Natural killer cell (primary cell): ENCODE measurements at regions not wholly inside any gene's neighbourhood (a gene's known extent, or its start where the extent isn't known, plus 50 kb on each side); places are given as distances from the start of the nearest gene placed in this dataset.

Source experiments
- ATAC-seq, 3 donors: fragments of 150-1000 bp in 2 of 3; fragments of 200-7000 bp in 1 of 3; cut with Tn5 transposase; 1 replicate in 1 of 3; 2 replicates in 2 of 3; pipeline ENCODE4 v1.10.0; 2021; ENCODE audit warnings: mild to moderate bottlenecking in 2 of 3, moderate library complexity in 2 of 3
- DNase-seq, 2 donors: peaks; one replicate each; pipeline versions ENCODE4 v3.0.0 to v3.0.0-alpha.2; 2013 to 2021; ENCODE audit warnings: mixed read lengths in 1 of 2
- H3K27ac ChIP-seq: one replicate; pipeline ENCODE4 v1.5.1; 2013; ENCODE audit warnings: mild to moderate bottlenecking, low read length
- H3K27me3 ChIP-seq: one replicate; pipeline ENCODE4 v1.6.1; 2013; ENCODE audit warnings: low read length; ENCODE audit not compliant: control insufficient read depth, insufficient read depth
- H3K36me3 ChIP-seq: one replicate; pipeline ENCODE4 v1.6.1; 2013; ENCODE audit warnings: low read length; ENCODE audit not compliant: control insufficient read depth, insufficient read depth
- H3K4me1 ChIP-seq: one replicate; pipeline ENCODE4 v1.6.1; 2013; ENCODE audit warnings: low read length; ENCODE audit not compliant: control insufficient read depth, insufficient read depth
- H3K4me3 ChIP-seq: one replicate; pipeline ENCODE4 v1.5.1; 2013; ENCODE audit warnings: low read length
- H3K9me3 ChIP-seq: one replicate; pipeline ENCODE4 v1.6.1; 2013; ENCODE audit warnings: low read length; ENCODE audit not compliant: control insufficient read depth, insufficient read depth
- H3K27ac Mint-ChIP-seq, 2 donors: one replicate each; pipeline ENCODE4 v1.8.0; 2022; ENCODE audit warnings: mild to moderate bottlenecking in 2 of 2, mixed read lengths in 2 of 2, moderate library complexity in 1 of 2
- H3K27me3 Mint-ChIP-seq, 2 donors: one replicate each; pipeline ENCODE4 v1.8.0; 2022; ENCODE audit warnings: low read depth in 2 of 2, mixed read lengths in 2 of 2
- H3K36me3 Mint-ChIP-seq: one replicate; pipeline ENCODE4 v1.8.0; 2022; ENCODE audit warnings: mixed read lengths
- H3K4me1 Mint-ChIP-seq, 2 donors: one replicate each; pipeline ENCODE4 v1.8.0; 2022; ENCODE audit warnings: mixed read lengths in 2 of 2
- H3K4me3 Mint-ChIP-seq: one replicate; pipeline ENCODE4 v1.8.0; 2022; ENCODE audit warnings: mild to moderate bottlenecking, moderate library complexity, mixed read lengths
- H3K9me3 Mint-ChIP-seq, 2 donors: one replicate each; pipeline ENCODE4 v1.8.0; 2022; ENCODE audit warnings: mixed read lengths in 2 of 2
- WGBS: methylation state at CpG from one replicate; pipeline ENCODE4 v1.1.7; 2013; ENCODE audit warnings: missing lambda C conversion rate; ENCODE audit not compliant: insufficient coverage; 5-methylcytosine and 5-hydroxymethylcytosine counted together
- intact Hi-C: fragments of 100-400 bp; cut with micrococcal nuclease; formaldehyde crosslinking; loops from one replicate; pipeline ENCODE4 v1.14.2; 2022
- TF ChIP-seq, protein P1 (sequence below): fragments of 200-600 bp; IDR thresholded peaks from one replicate; pipeline ENCODE4 v1.8.0; 2022; ENCODE audit warnings: antibody characterized with exemption

DNA sequence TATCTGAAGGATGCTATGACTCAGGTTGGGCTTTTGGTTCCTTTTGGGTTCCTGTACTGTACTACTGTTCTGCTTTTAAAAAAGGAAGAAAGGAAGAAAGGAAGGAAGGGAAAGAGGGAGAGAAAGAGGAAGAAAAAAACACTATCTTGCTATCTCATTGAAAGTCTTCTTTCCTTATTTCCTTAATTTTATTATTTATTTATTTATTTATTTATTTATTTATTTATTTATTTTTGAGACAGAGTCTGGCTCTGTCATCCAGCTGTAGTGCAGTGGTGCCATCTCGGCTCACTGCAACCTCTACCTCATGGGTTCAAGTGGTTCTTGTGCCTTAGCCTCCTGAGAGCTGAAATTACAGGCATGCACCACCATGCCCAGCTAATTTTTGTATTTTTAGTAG is 198.9 kb upstream of the SOX2 start:
- peaks cover 20 to 31% of the 10 kb centered on the region in 2 donors for H3K9me3 Mint-ChIP-seq
- no peak for DNase-seq
- no peak overlapping the region for H3K4me3 ChIP-seq
- H3K27ac Mint-ChIP-seq: no peak overlapping the region
- TF ChIP-seq, protein P1, sequence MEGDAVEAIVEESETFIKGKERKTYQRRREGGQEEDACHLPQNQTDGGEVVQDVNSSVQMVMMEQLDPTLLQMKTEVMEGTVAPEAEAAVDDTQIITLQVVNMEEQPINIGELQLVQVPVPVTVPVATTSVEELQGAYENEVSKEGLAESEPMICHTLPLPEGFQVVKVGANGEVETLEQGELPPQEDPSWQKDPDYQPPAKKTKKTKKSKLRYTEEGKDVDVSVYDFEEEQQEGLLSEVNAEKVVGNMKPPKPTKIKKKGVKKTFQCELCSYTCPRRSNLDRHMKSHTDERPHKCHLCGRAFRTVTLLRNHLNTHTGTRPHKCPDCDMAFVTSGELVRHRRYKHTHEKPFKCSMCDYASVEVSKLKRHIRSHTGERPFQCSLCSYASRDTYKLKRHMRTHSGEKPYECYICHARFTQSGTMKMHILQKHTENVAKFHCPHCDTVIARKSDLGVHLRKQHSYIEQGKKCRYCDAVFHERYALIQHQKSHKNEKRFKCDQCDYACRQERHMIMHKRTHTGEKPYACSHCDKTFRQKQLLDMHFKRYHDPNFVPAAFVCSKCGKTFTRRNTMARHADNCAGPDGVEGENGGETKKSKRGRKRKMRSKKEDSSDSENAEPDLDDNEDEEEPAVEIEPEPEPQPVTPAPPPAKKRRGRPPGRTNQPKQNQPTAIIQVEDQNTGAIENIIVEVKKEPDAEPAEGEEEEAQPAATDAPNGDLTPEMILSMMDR: no peak
- H3K27ac ChIP-seq: no peak overlapping the region
- no peaks in the 10 kb centered on the region for H3K27me3 ChIP-seq
- intact Hi-C loops: no loop called here
- no peaks in the 10 kb centered on the region for H3K36me3 Mint-ChIP-seq
- H3K36me3 ChIP-seq: no peaks in the 10 kb centered on the region
- 82% methylated on average over 1 of the region's 1 CpG for WGBS
- ATAC-seq: no peak
- no peaks in the 10 kb centered on the region for H3K4me1 ChIP-seq
- H3K4me1 Mint-ChIP-seq: no peaks in the 10 kb centered on the region
- no peaks in the 10 kb centered on the region for H3K27me3 Mint-ChIP-seq
- H3K9me3 ChIP-seq: peaks cover 9% of the 10 kb centered on the region
- no peak overlapping the region for H3K4me3 Mint-ChIP-seq

DNA sequence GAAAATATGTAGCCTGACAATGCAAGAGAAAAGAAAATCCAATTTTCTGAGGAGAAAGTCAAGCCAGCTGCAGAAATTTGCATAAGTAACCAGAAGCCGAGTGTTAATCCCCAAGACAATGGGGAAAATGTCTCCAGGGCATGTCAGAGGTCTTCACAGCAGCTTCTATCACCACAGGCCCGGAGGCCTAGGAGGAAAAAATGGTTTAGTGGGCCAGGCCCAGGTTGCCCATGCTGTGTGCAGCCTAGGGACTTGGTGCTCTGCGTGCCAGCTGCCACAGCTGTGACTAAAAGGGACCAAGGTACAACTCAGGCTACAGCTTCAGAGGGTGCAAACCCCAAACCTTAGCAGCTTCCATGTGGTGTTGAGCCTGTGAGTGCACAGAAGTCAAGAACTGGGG is 201.2 kb upstream of the SOX2 start:
- no peaks in the 10 kb centered on the region for H3K4me1 Mint-ChIP-seq
- TF ChIP-seq, protein P1: no peak
- Histone ChIP-seq H3K4me1 (no peaks in the 10 kb centered on the region), H3K27ac (no peak overlapping the region), H3K27me3 (no peaks in the 10 kb centered on the region), H3K4me3 (no peak overlapping the region), H3K36me3 (no peaks in the 10 kb centered on the region), H3K9me3 (peaks cover 15% of the 10 kb centered on the region)
- ATAC-seq (no peak), DNase-seq (no peak)
- H3K9me3 Mint-ChIP-seq: peaks cover 17 to 26% of the 10 kb centered on the region in 2 donors
- intact Hi-C loops: no loop called here
- H3K4me3 Mint-ChIP-seq: no peak overlapping the region
- H3K27me3 Mint-ChIP-seq: no peaks in the 10 kb centered on the region
- H3K27ac Mint-ChIP-seq: no peak overlapping the region
- no peaks in the 10 kb centered on the region for H3K36me3 Mint-ChIP-seq
- WGBS: 69% methylated on average over 3 of the region's 3 CpGs

DNA sequence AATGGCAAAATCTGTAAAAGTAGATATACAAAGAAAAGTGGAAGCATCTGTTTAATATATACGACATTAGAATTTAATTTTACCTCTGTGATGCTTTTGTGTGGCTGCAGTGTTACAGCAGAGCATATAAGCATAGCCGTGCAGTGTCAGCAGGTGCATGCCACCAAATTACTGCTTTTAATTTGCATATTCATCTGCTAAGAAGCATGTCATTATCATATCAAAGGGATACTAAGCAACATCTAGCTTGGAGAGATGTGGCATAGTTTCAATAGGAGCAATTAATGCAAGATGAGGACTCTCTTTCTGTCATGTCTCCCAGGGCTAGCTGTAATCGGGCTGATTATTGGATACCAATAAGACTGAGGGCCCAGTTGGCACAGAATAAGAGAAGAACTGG is 214.4 kb upstream of the SOX2 start:
- whole genome bisulfite sequencing: 84% methylated on average over 3 of the region's 3 CpGs
- H3K36me3 Mint-ChIP-seq: no peaks in the 10 kb centered on the region
- peaks cover 2 to 7% of the 10 kb centered on the region in 2 donors for H3K9me3 Mint-ChIP-seq
- H3K4me3 Mint-ChIP-seq: no peak overlapping the region
- H3K4me1 Mint-ChIP-seq: no peaks in the 10 kb centered on the region
- Histone ChIP-seq H3K9me3 (no peaks in the 10 kb centered on the region), H3K4me3 (no peak overlapping the region), H3K27me3 (no peaks in the 10 kb centered on the region), H3K4me1 (no peaks in the 10 kb centered on the region), H3K27ac (no peak overlapping the region), H3K36me3 (no peaks in the 10 kb centered on the region)
- no peaks in the 10 kb centered on the region for H3K27me3 Mint-ChIP-seq
- no peak overlapping the region for H3K27ac Mint-ChIP-seq
- TF ChIP-seq, protein P1: no peak
- intact Hi-C loops: no loop called here
- no peak for DNase-seq
- ATAC-seq: no peak

DNA sequence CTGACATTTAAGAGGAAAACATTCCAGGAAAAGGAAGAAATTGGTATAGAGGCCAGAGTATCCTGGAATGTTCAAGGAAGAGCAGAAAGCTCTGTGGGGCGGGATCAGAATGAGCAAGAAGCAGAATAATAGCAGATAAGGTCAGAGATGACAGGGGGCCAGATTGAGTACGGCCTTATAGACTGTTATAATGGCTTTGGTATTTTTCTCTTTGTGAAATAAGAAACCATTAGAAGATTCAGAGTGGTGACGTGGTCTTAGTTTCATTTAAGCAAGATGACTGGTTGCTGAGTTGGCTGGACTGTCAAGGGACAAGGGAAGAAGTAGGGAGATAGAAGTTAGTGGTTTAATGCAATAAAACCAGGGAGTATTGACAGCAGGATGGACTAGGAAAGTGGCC is 218.3 kb upstream of the SOX2 start:
- DNase-seq (no peak), ATAC-seq (no peak)
- no peaks in the 10 kb centered on the region for H3K4me1 Mint-ChIP-seq
- H3K9me3 Mint-ChIP-seq: peaks cover 5 to 6% of the 10 kb centered on the region in 2 donors
- H3K27me3 Mint-ChIP-seq: no peaks in the 10 kb centered on the region
- H3K27ac Mint-ChIP-seq: no peak overlapping the region
- intact Hi-C loops: no loop called here
- Histone ChIP-seq H3K36me3 (no peaks in the 10 kb centered on the region), H3K27me3 (no peaks in the 10 kb centered on the region), H3K27ac (no peak overlapping the region), H3K4me3 (no peak overlapping the region), H3K9me3 (no peaks in the 10 kb centered on the region), H3K4me1 (no peaks in the 10 kb centered on the region)
- peaks cover 5% of the 10 kb centered on the region for H3K36me3 Mint-ChIP-seq
- TF ChIP-seq, protein P1: no peak
- 68% methylated on average over 3 of the region's 3 CpGs for WGBS
- H3K4me3 Mint-ChIP-seq: no peak overlapping the region
